ENCODE measurements at regions not wholly inside any gene's neighbourhood (a gene's known extent, or its start where the extent isn't known, plus 50 kb on each side); places are given as distances from the start of the nearest gene placed in this dataset.

DNA sequence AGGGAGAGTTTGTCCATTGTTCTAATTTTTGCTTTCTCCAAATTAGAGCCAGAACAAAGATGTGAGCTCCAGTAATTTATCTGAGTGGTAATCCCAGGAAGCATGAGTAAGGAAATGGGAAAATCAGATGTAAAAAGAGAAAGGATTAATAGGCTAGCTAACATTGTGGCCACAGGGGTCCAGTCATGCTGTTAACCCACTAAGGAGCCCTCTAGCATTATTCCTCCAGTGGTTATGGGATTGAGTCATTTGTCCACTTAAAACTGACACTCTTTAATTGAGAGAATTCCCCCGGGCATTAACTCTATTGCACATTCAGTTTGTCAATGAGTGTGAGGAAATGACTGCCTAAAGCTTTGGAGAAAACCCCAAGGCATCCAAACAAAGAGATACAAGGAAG, 700.3 kb upstream of the TYRP1 start:
- intact Hi-C loops (cut with DNase I; ENCODE audit: low total_unique reads) = no loop called here

DNA sequence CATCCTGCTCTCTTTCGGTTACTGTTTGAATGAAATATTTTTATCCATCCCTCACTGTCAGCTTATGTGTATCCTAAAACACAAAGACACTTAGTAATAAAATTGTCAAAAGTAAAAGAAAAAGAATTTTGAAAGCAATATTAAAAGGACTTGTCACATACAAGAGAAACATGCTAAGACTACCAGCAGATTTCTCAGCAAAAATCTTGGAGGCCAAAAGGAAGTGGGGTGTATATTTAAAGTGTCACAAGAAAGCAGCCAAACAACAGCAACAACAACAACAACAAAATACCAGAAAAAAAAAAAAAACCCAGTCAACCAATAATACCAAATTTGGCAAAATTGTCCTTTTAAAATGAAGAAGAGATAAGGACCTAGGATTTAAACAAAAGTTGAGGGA, 678.7 kb upstream of the TYRP1 start:
- intact Hi-C loops (cut with DNase I; ENCODE audit: low total_unique reads) = no loop called here
- H3K27ac ChIP-seq = no peak overlapping the region
- no peak overlapping the region for H3K4me3 ChIP-seq
- peaks cover 0 to 17% (median 0%) of the 10 kb centered on the region in 3 donors for H3K9me3 ChIP-seq
- no peak for TF ChIP-seq CTCF (IDR thresholded peaks at IDR 0.05)
- H3K4me1 ChIP-seq = no peaks in the 10 kb centered on the region
- no peak for DNase-seq
- no peaks in the 10 kb centered on the region for H3K36me3 ChIP-seq
- H3K27me3 ChIP-seq = no peaks in the 10 kb centered on the region

More for the DNA sequence above, 700.3 kb upstream of the TYRP1 start:
- no peak for DNase-seq
- H3K27ac ChIP-seq = no peak overlapping the region
- no peak overlapping the region for H3K4me3 ChIP-seq
- no peak for TF ChIP-seq CTCF (IDR thresholded peaks at IDR 0.05)
- H3K27me3 ChIP-seq = no peaks in the 10 kb centered on the region
- H3K36me3 ChIP-seq = no peaks in the 10 kb centered on the region
- no peaks in the 10 kb centered on the region for H3K4me1 ChIP-seq
- no peaks in the 10 kb centered on the region for H3K9me3 ChIP-seq

- intact Hi-C loops (cut with DNase I; ENCODE audit: low total_unique reads) = no loop called here
- H3K4me3 ChIP-seq = no peak overlapping the region
- H3K36me3 ChIP-seq = no peaks in the 10 kb centered on the region
- H3K27ac ChIP-seq = no peak overlapping the region
- no peaks in the 10 kb centered on the region for H3K27me3 ChIP-seq
- DNase-seq = no peak
- H3K9me3 ChIP-seq = peaks cover 0 to 12% (median 10%) of the 10 kb centered on the region in 3 donors
- TF ChIP-seq CTCF (IDR thresholded peaks at IDR 0.05) = no peak
- H3K4me1 ChIP-seq = no peaks in the 10 kb centered on the region
Measured at GRCh38 chr9:12054235-12054634, 639.0 kb upstream of the TYRP1 start.

GRCh38 chr9:12056874-12057273, 636.3 kb upstream of the TYRP1 start:
- Histone ChIP-seq H3K4me1 (no peaks in the 10 kb centered on the region), H3K36me3 (no peaks in the 10 kb centered on the region), H3K9me3 (peaks cover 0 to 12% (median 10%) of the 10 kb centered on the region in 3 donors), H3K4me3 (no peak overlapping the region), H3K27ac (no peak overlapping the region), H3K27me3 (no peaks in the 10 kb centered on the region)
- DNase-seq = no peak
- TF ChIP-seq CTCF (IDR thresholded peaks at IDR 0.05) = no peak
- intact Hi-C loops (cut with DNase I; ENCODE audit: low total_unique reads) = no loop called here

DNA sequence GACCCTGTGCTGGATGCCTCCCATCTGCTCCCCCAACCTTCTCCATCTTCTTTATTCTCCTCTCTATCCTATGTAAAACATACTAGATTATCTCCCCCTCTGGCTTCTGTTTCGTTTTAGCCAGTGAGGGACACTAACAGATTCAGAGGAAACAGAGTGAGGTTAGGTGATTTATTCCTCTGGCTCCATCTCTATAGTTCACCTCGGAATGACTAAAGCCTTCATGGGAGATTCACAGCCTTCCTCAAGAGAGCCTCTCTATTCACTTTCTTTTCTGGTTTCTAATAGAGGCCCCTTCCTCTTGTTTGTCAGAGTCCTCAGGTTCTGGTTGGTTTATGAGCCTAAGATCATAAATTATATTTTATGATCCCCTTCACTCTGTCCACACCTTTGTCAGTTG, 633.1 kb upstream of the TYRP1 start:
- no peak overlapping the region for H3K4me3 ChIP-seq
- H3K4me1 ChIP-seq = no peaks in the 10 kb centered on the region
- no peaks in the 10 kb centered on the region for H3K36me3 ChIP-seq
- DNase-seq = no peak
- intact Hi-C loops (cut with DNase I; ENCODE audit: low total_unique reads) = no loop called here
- no peaks in the 10 kb centered on the region for H3K27me3 ChIP-seq
- H3K9me3 ChIP-seq = no peaks in the 10 kb centered on the region
- H3K27ac ChIP-seq = no peak overlapping the region
- TF ChIP-seq CTCF (IDR thresholded peaks at IDR 0.05) = no peak

GRCh38 chr9:12060811-12061210, 632.4 kb upstream of the TYRP1 start:
- Histone ChIP-seq H3K4me3 (no peak overlapping the region), H3K9me3 (no peaks in the 10 kb centered on the region), H3K27ac (no peak overlapping the region), H3K4me1 (no peaks in the 10 kb centered on the region), H3K27me3 (no peaks in the 10 kb centered on the region), H3K36me3 (no peaks in the 10 kb centered on the region)
- TF ChIP-seq CTCF (IDR thresholded peaks at IDR 0.05) = no peak
- intact Hi-C loops (cut with DNase I; ENCODE audit: low total_unique reads) = no loop called here
- DNase-seq = no peak

All from tibial artery (tissue), 4 donors.